H7 (cell line): ENCODE measurements at regions not wholly inside any gene's neighbourhood (a gene's known extent, or its start where the extent isn't known, plus 50 kb on each side); places are given as distances from the start of the nearest gene placed in this dataset.
"Not testable (repeated sequence)": the region's sequence is repeated elsewhere in the genome, so short reads cannot be mapped to it uniquely, and the experiment has no call there.

Experiments used
- DNase-seq: peaks from one replicate; pipeline ENCODE4 v3.0.0; 2012
- H3K27me3 ChIP-seq: 2 replicates; pipeline ENCODE4 v1.6.0; 2011; ENCODE audit warnings: mild to moderate bottlenecking, low read length; ENCODE audit not compliant: control insufficient read depth, insufficient read depth
- H3K36me3 ChIP-seq: replicated peaks from 2 replicates; pipeline ENCODE4 v1.5.1; 2011; ENCODE audit warnings: low read length; ENCODE audit not compliant: control insufficient read depth, insufficient read depth
- H3K4me3 ChIP-seq: 2 replicates; pipeline ENCODE4 v1.5.1; 2011; ENCODE audit warnings: low read depth, mild to moderate bottlenecking, control low read depth, low read length, moderate library complexity; ENCODE audit not compliant: insufficient read depth

DNA sequence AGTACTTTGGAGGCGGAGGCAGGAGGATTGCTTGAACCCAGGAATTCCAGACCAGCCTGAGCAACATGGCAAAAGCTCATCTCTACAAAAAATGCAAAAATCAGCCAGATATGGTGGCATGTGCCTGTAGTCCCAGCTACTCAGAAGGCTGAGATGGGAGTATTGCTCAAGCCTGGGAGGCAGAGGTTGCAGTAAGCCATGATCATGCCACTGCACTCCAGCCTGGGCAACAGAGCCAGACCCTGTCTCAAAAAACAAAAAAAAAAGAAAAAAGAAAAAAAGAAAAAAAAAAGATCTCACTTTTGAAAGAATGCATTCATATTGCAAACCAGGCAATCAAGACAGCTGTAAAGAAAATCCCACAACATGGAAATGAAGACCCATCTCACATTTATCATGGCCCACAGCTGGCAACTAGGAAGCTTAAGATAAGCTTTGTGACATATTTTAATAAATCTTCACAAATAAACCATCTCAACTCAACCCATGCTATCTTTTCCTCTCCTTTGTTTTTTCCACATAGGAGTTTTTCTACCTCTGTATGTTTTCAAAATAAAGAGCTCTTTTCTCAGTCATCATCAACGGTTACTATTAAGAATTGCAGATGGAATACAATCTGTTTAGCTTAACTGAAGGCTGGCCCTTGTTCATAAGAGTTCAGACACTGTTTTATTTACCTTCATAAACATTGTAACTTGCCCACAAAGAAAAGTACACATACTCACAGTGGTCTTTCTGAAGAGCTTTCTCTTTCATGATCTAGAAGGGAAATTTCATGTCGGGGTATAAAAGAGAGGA is 137.0 kb downstream of the MREG start:
- Histone ChIP-seq H3K4me3 (no peak overlapping the region), H3K27me3 (no peaks in the 10 kb centered on the region), H3K36me3 (no peaks in the 10 kb centered on the region)
- DNase-seq = no peak

DNA sequence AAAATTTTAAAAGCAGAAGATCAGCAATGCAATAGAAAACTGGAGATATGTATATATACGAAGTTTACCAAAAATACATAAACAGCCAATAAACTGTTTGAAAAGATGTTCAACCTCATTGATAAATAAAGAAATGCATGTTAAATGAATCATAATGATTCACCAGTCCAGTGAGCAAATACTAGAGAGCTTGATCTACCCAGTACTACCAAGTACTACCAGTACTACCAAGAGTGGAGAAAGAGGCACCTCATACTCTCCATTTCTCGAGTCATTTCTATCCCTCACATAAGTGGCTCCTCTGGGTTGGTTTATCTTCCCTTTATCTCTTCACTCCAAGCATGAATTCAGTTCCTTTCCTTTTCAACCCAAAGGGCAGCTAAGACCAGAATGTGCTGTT is 138.9 kb downstream of the MREG start:
- DNase-seq = no peak
- Histone ChIP-seq H3K27me3 (no peaks in the 10 kb centered on the region), H3K36me3 (no peaks in the 10 kb centered on the region), H3K4me3 (no peak overlapping the region)

DNA sequence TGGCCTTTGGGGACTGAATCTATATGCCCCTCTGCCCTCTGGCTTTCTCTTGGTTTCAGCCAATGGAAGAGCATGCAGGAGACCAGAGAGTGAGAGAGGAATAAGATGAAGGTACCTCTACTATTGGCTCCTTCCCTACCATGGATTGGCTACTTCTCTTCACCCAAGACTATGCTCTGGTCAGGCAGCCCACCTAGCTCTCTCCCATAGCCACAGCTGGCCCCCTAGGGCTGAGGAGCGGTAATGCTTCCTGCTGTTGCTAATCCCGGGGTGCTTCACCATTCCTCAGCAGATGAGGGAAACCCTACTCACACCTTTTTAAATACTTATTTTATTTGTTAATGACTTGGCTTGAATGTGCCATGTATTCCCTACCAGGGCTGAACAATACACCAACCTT is 142.4 kb downstream of the MREG start:
- Histone ChIP-seq H3K36me3 (no peaks in the 10 kb centered on the region), H3K27me3 (no peaks in the 10 kb centered on the region), H3K4me3 (no peak overlapping the region)
- peak; percentile 44 for DNase-seq

GRCh38 chr2:215870088-215870490 is 143.3 kb downstream of the MREG start:
- H3K27me3 ChIP-seq = no peaks in the 10 kb centered on the region
- no peaks in the 10 kb centered on the region for H3K36me3 ChIP-seq
- no peak for DNase-seq
- no peak overlapping the region for H3K4me3 ChIP-seq

DNA sequence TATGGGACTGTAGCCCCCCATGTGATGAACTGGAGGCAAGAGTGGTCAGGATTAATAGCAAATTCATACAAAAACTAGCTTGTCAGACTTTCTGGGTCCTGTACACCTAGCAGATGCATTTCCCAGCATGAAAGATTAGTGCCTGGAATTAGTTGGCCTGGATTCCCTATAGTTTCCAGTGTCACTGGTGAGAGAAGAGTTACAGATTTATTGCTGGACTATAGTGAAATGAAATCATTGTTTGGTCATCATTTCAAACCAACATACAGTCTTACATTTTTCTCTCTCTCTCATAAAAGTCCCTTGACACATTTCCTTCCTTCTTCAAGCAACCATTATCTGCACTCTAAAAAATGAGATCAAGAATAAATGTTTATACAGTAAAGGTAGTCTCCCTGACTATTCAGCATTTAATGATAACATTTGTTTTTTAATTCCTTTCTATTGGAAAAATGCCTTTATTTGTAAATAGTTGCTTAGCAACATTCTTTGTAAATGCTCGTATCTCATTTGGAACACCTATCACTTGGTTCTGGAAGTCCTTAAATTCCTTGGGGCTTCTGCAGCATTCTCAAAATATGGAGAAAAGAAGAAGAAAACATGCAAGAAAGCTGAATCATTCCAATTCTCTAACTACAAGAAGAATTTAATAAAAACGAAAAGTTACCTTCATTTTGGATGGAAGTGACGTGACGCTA is 144.4 kb downstream of the MREG start:
- DNase-seq = no peak
- Histone ChIP-seq H3K27me3 (no peaks in the 10 kb centered on the region), H3K4me3 (no peak overlapping the region), H3K36me3 (no peaks in the 10 kb centered on the region)

DNA sequence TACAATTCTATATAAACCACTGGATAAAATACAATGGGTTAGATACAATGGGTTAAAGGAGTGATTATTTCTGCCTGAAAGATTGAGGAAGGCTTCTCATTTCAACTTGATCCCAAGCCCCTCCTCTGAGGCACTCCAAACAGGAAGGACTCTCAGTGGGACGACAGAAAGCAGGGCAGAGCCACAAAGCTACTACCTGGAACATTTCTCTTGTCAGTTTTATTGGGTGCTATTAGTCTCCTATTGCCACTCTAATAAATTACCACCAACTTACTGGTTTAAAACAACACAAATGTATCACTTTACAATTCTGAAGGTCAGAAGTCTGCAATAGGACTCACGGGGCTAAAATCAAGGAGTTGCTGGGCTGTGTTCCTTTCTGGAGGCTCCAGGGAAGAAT is 146.7 kb downstream of the MREG start:
- Histone ChIP-seq H3K4me3 (no peak overlapping the region), H3K36me3 (no peaks in the 10 kb centered on the region), H3K27me3 (no peaks in the 10 kb centered on the region)
- DNase-seq = no peak

GRCh38 chr2:215863687-215864086 is 149.7 kb downstream of the MREG start:
- Histone ChIP-seq H3K4me3 (no peak overlapping the region), H3K36me3 (no peaks in the 10 kb centered on the region), H3K27me3 (no peaks in the 10 kb centered on the region)
- DNase-seq = no peak

GRCh38 chr2:215862351-215862771 is 151.0 kb downstream of the MREG start:
- Histone ChIP-seq H3K36me3 (no peaks in the 10 kb centered on the region), H3K4me3 (no peak overlapping the region), H3K27me3 (no peaks in the 10 kb centered on the region)
- no peak for DNase-seq

- H3K36me3 ChIP-seq = no peaks in the 10 kb centered on the region
- DNase-seq = no peak
These were observed 151.6 kb downstream of the MREG start for GRCh38 chr2:215861607-215862350.

DNA sequence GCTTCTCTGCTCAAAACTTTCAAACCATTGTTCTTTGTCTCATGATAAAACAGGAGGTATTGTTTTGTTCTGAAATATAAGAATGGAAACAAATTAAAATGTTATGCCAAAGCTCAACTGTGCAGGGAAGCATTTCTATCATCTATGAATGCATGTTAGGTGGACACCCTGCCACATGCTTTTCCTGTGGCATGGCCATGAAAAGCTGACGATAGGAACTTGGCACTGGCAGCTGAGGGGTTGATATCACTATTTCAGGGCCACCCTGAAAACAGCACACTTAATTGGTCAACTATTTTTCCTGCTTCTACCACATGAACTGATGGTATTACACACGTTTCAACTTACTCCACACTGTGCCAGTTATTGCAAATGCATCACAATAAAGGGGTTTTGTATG is 157.3 kb downstream of the MREG start:
- H3K36me3 ChIP-seq = no peaks in the 10 kb centered on the region
- H3K27me3 ChIP-seq = no peaks in the 10 kb centered on the region
- no peak for DNase-seq
- no peak overlapping the region for H3K4me3 ChIP-seq

More at GRCh38 chr2:215861607-215862350, 151.6 kb downstream of the MREG start:
- H3K4me3 ChIP-seq = no peak overlapping the region
- H3K27me3 ChIP-seq = no peaks in the 10 kb centered on the region

GRCh38 chr2:215855308-215855707 is 158.0 kb downstream of the MREG start:
- H3K27me3 ChIP-seq, H3K36me3 ChIP-seq, DNase-seq: not testable (repeated sequence)

DNA sequence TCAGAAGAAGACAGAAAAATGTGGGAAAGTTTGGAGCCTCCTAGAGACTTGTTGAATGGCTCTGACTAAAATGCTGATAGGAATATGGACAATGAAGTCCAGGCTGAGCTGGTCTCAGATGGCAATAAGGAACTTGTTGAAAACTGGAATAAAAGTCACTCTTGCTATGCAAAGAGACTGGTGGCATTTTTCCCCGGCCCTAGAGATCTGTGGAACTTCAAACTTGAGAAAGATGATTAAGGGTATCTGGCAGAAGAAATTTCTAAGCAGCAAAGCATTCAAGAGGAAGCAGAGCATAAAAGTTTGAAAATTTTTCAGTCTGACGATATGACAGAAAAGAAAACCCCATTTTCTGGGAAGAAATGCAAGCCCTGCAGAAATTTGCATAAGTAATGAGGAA is 159.3 kb downstream of the MREG start:
- H3K27me3 ChIP-seq = no peaks in the 10 kb centered on the region
- no peak overlapping the region for H3K4me3 ChIP-seq
- no peak for DNase-seq

More at GRCh38 chr2:215855308-215855707, 158.0 kb downstream of the MREG start:
- H3K4me3 ChIP-seq = not testable (repeated sequence)

DNA sequence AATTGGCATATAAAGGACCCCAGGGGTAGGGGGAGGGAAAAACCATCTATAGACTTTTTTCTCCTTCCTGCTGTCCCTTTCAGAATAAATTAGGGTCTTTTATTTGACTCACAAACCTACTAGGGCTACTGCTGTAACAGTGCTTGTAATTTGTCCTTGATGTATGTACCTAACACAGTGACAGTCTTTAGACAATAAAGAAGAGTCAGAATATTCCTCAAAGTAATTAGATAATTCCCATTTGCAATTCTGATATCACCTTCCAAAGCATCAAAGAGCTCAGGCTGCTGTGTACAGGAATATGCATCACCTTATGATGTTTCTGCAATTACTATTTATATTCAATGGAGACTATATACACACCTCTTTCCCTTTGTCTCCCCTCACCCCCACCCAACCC is 161.7 kb downstream of the MREG start:
- Histone ChIP-seq H3K36me3 (no peaks in the 10 kb centered on the region), H3K4me3 (no peak overlapping the region), H3K27me3 (no peaks in the 10 kb centered on the region)
- no peak for DNase-seq

More for the DNA sequence above, 159.3 kb downstream of the MREG start:
- no peaks in the 10 kb centered on the region for H3K36me3 ChIP-seq

DNA sequence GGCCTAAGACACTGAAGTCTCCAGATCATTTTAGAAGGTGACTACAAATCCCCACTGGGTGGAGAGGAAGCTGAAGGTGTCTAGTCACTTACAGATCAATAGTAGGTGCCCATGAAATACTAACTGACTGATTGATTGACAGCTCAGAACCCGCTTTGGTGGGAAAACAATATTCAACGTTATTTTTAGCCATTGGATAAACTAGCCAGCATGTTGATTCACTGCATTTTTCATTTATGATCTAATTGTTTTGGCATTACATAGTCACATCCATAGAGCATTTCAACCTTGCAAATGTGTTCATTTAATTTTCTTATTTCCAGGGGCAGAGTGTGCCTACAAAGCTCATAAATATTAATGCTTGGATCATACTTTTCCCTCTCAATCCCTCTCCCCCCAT is 162.3 kb downstream of the MREG start:
- H3K36me3 ChIP-seq = no peaks in the 10 kb centered on the region
- DNase-seq = no peak
- H3K4me3 ChIP-seq = no peak overlapping the region
- H3K27me3 ChIP-seq = no peaks in the 10 kb centered on the region

DNA sequence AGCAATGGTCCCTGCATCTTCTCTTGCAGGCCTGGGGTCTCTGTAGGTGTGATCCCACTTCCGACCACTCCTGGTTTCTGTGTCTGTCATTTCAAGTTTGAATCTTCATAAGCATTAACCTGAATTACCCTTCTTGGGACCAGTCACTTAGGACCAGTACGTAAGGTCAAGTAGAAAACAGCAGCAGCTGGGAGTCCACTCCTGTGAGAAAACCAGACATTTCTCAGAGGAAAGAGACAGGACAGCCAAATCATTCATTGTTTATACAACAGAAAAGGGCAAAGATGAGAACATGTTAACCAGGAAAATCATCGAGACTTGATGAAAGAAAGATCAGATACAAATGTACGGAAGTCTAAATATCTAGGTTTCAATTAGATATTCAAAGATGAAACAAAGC is 163.0 kb downstream of the MREG start:
- Histone ChIP-seq H3K4me3 (no peak overlapping the region), H3K27me3 (no peaks in the 10 kb centered on the region), H3K36me3 (no peaks in the 10 kb centered on the region)
- no peak for DNase-seq
